Gastrocnemius medialis (tissue), 4 donors: ENCODE measurements at regions not wholly inside any gene's neighbourhood (a gene's known extent, or its start where the extent isn't known, plus 50 kb on each side); places are given as distances from the start of the nearest gene placed in this dataset.

Source experiments
- ATAC-seq, 2 donors: fragments of 150-250 bp; one replicate each; pipeline ENCODE4 v1.9.1; 2016
- DNase-seq, 2 donors: peaks; one replicate each; pipeline ENCODE4 v3.0.0-alpha.2; 2019
- H3K27ac ChIP-seq, 4 donors: fragments of 200-600 bp; sonication (generic); 1 replicate in 1 of 4; 2 replicates in 3 of 4; pipeline ENCODE4 v1.5.1; 2016 to 2018; ENCODE audit warnings: mild to moderate bottlenecking in 2 of 4, moderate library complexity in 1 of 4
- H3K27me3 ChIP-seq, 3 donors: fragments of 200-600 bp; sonication (generic) in 2 of 3; 1 replicate in 1 of 3; 2 replicates in 2 of 3; pipeline versions ENCODE4 v1.5.1 to v1.6.0; 2016 to 2019; ENCODE audit warnings: mild to moderate bottlenecking in 1 of 3, moderate library complexity in 1 of 3
- H3K36me3 ChIP-seq, 2 donors: fragments of 200-600 bp; sonication (generic) in 1 of 2; one replicate each; pipeline ENCODE4 v1.5.1; 2017 to 2018
- H3K4me1 ChIP-seq, 2 donors: fragments of 200-600 bp; sonication (generic) in 1 of 2; one replicate each; pipeline ENCODE4 v1.5.1; 2016 to 2017; ENCODE audit warnings: mild to moderate bottlenecking in 2 of 2
- H3K4me3 ChIP-seq, 4 donors: fragments of 200-600 bp; sonication (generic) in 3 of 4; 1 replicate in 1 of 4; 2 replicates in 3 of 4; pipeline ENCODE4 v1.5.1; 2016 to 2019; ENCODE audit warnings: mild to moderate bottlenecking in 2 of 4
- H3K9me3 ChIP-seq, 3 donors: fragments of 200-600 bp; sonication (generic) in 2 of 3; 1 replicate in 1 of 3; 2 replicates in 2 of 3; pipeline ENCODE4 v1.5.1; 2016 to 2019
- CTCF ChIP-seq, 5 experiments: fragments of 450-650 bp in 3 of 5; fragments of 200-600 bp in 2 of 5; sonication (generic) in 2 of 5; IDR thresholded peaks in 4 of 5; conservative IDR thresholded peaks in 1 of 5; 1 replicate in 4 of 5; 2 replicates in 1 of 5; pipeline ENCODE4 v1.5.1; 2016 to 2019; ENCODE audit warnings: antibody characterized with exemption in 5 of 5, mild to moderate bottlenecking in 3 of 5, moderate library complexity in 3 of 5
- POLR2A ChIP-seq, 2 donors: fragments of 450-650 bp; IDR thresholded peaks; one replicate each; pipeline ENCODE4 v1.6.1; 2017; ENCODE audit warnings: antibody characterized with exemption in 2 of 2, mild to moderate bottlenecking in 2 of 2, moderate library complexity in 2 of 2
- in situ Hi-C, 4 donors: fragments of 200-750 bp; cut with MboI; loops; one replicate each; pipeline versions ENCODE4 v1.15.0 to v1.8.0; 2017; ENCODE audit warnings: low sequenced_read_pairs in 4 of 4
- intact Hi-C: fragments of 100-400 bp; cut with DNase I; formaldehyde crosslinking; loops from one replicate; pipeline ENCODE4 v1.15.1; 2023; ENCODE audit warnings: low total_unique reads

- intact Hi-C loops = no loop called here
- DNase-seq (no peak), ATAC-seq (no peak)
- H3K9me3 ChIP-seq = no peaks in the 10 kb centered on the region
- no peak overlapping the region for H3K4me3 ChIP-seq
- no peaks in the 10 kb centered on the region for H3K36me3 ChIP-seq
- no peak overlapping the region for H3K27ac ChIP-seq
- no peaks in the 10 kb centered on the region for H3K27me3 ChIP-seq
- in situ Hi-C loops = no loop called here
- H3K4me1 ChIP-seq = no peaks in the 10 kb centered on the region
- TF ChIP-seq POLR2A (IDR thresholded peaks at IDR 0.05) = no peak
- TF ChIP-seq CTCF (IDR thresholded peaks at IDR 0.05 in 4 of 5, conservative IDR thresholded peaks at IDR 0.05 in 1 of 5) = no peak
These were observed 1235.0 kb upstream of the SORCS1 start for GRCh38 chr10:108399465-108399864.

- H3K27me3 ChIP-seq = no peaks in the 10 kb centered on the region
- intact Hi-C loops (no loop called here), in situ Hi-C loops (no loop called here)
- no peaks in the 10 kb centered on the region for H3K4me1 ChIP-seq
- no peaks in the 10 kb centered on the region for H3K36me3 ChIP-seq
- DNase-seq (no peak), ATAC-seq (no peak)
- no peak overlapping the region for H3K27ac ChIP-seq
- no peaks in the 10 kb centered on the region for H3K9me3 ChIP-seq
- H3K4me3 ChIP-seq = no peak overlapping the region
- TF ChIP-seq POLR2A (IDR thresholded peaks at IDR 0.05) = no peak
- TF ChIP-seq CTCF (IDR thresholded peaks at IDR 0.05 in 4 of 5, conservative IDR thresholded peaks at IDR 0.05 in 1 of 5) = no peak
These were observed 1228.6 kb upstream of the SORCS1 start for GRCh38 chr10:108393089-108393488.

GRCh38 chr10:108392286-108392685, 1227.8 kb upstream of the SORCS1 start:
- no peaks in the 10 kb centered on the region for H3K36me3 ChIP-seq
- no peak for TF ChIP-seq POLR2A (IDR thresholded peaks at IDR 0.05)
- no peak for TF ChIP-seq CTCF (IDR thresholded peaks at IDR 0.05 in 4 of 5, conservative IDR thresholded peaks at IDR 0.05 in 1 of 5)
- no peaks in the 10 kb centered on the region for H3K27me3 ChIP-seq
- no peak overlapping the region for H3K4me3 ChIP-seq
- in situ Hi-C loops (no loop called here), intact Hi-C loops (no loop called here)
- H3K27ac ChIP-seq = no peak overlapping the region
- ATAC-seq (no peak), DNase-seq (no peak)
- no peaks in the 10 kb centered on the region for H3K4me1 ChIP-seq
- H3K9me3 ChIP-seq = no peaks in the 10 kb centered on the region

GRCh38 chr10:108388706-108389105, 1224.2 kb upstream of the SORCS1 start:
- H3K27ac ChIP-seq = no peak overlapping the region
- H3K36me3 ChIP-seq = no peaks in the 10 kb centered on the region
- no peak overlapping the region for H3K4me3 ChIP-seq
- no peaks in the 10 kb centered on the region for H3K9me3 ChIP-seq
- intact Hi-C loops = no loop called here
- in situ Hi-C loops = no loop called here
- DNase-seq = no peak
- no peaks in the 10 kb centered on the region for H3K27me3 ChIP-seq
- no peak for ATAC-seq
- no peaks in the 10 kb centered on the region for H3K4me1 ChIP-seq
- TF ChIP-seq POLR2A (IDR thresholded peaks at IDR 0.05) = no peak
- no peak for TF ChIP-seq CTCF (IDR thresholded peaks at IDR 0.05 in 4 of 5, conservative IDR thresholded peaks at IDR 0.05 in 1 of 5)

GRCh38 chr10:108385963-108386362, 1221.5 kb upstream of the SORCS1 start:
- no peaks in the 10 kb centered on the region for H3K4me1 ChIP-seq
- intact Hi-C loops (no loop called here), in situ Hi-C loops (no loop called here)
- no peak for TF ChIP-seq POLR2A (IDR thresholded peaks at IDR 0.05)
- TF ChIP-seq CTCF (IDR thresholded peaks at IDR 0.05 in 4 of 5, conservative IDR thresholded peaks at IDR 0.05 in 1 of 5) = no peak
- ATAC-seq (no peak), DNase-seq (no peak)
- H3K27me3 ChIP-seq = no peaks in the 10 kb centered on the region
- H3K4me3 ChIP-seq = no peak overlapping the region
- no peak overlapping the region for H3K27ac ChIP-seq
- no peaks in the 10 kb centered on the region for H3K9me3 ChIP-seq
- no peaks in the 10 kb centered on the region for H3K36me3 ChIP-seq
